ENCODE measurements at regions not wholly inside any gene's neighbourhood (a gene's known extent, or its start where the extent isn't known, plus 50 kb on each side); places are given as distances from the start of the nearest gene placed in this dataset.

- POLR2A ChIA-PET (ENCODE audit: unreplicated experiment) = no interaction called here
Observed at GRCh38 chr9:84103651-84104377, 123.2 kb downstream of the RMI1 start.

More at GRCh38 chr9:84103651-84104377, 123.2 kb downstream of the RMI1 start:
- H2BK15ac ChIP-seq (ENCODE audit: low read depth, low read length) = no peak overlapping the region
- H3K27ac ChIP-seq (ENCODE audit: insufficient read depth, low read length) = no peak overlapping the region
- TF ChIP-seq CTCF (conservative IDR thresholded peaks at IDR 0.05; ENCODE audit: low read depth, low read length) = no peak
- no peak for TF ChIP-seq POLR2A (IDR thresholded peaks at IDR 0.05; ENCODE audit: low read depth, low read length)
- no peak for TF ChIP-seq BHLHE40 (IDR thresholded peaks at IDR 0.05; ENCODE audit: low read depth, low read length)
- TF ChIP-seq RCOR1 (IDR thresholded peaks at IDR 0.05; ENCODE audit: insufficient replicate concordance, low read length) = no peak
- no peak for TF ChIP-seq MAZ (IDR thresholded peaks at IDR 0.05; ENCODE audit: borderline replicate concordance, low read depth, low read length)
- no peak for TF ChIP-seq CHD1 (IDR thresholded peaks at IDR 0.05; ENCODE audit: low read depth, low read length)
- no peak for TF ChIP-seq USF2 (IDR thresholded peaks at IDR 0.05; ENCODE audit: low read depth, low read length)
- TF ChIP-seq RFX5 (IDR thresholded peaks at IDR 0.05; ENCODE audit: low read depth, low read length) = no peak
- TF ChIP-seq MAFK (IDR thresholded peaks at IDR 0.05; ENCODE audit: low read depth, low read length) = no peak
- TF ChIP-seq FOS (IDR thresholded peaks at IDR 0.05; ENCODE audit: low read depth, low read length) = no peak
- no peak for TF ChIP-seq RAD21 (IDR thresholded peaks at IDR 0.05; ENCODE audit: low read length)
- TF ChIP-seq NFE2L2 (IDR thresholded peaks at IDR 0.05; ENCODE audit: low read depth, low read length) = no peak
- no peak for TF ChIP-seq SMC3 (IDR thresholded peaks at IDR 0.05; ENCODE audit: low read depth, low read length)
- no peak for TF ChIP-seq ELK1 (IDR thresholded peaks at IDR 0.05; ENCODE audit: borderline replicate concordance, low read depth, low read length)
- no peak for TF ChIP-seq CEBPB (IDR thresholded peaks at IDR 0.05; ENCODE audit: low read depth, low read length)
- no peak for TF ChIP-seq MXI1 (IDR thresholded peaks at IDR 0.05; ENCODE audit: borderline replicate concordance, low read depth, low read length)
- no peaks in the 10 kb centered on the region for H3K9me1 ChIP-seq (ENCODE audit: insufficient read depth, low read length)
- H2BK120ac ChIP-seq (ENCODE audit: low read depth, low read length) = no peak overlapping the region
- H3K4me3 ChIP-seq (ENCODE audit: insufficient read depth, low read depth, low read length) = no peak overlapping the region
- H2AK9ac ChIP-seq (replicated peaks; ENCODE audit: low read depth, low read length, poor library complexity) = no peak overlapping the region
- H3K4me1 ChIP-seq (ENCODE audit: control insufficient read depth, insufficient read depth, low read length) = no peaks in the 10 kb centered on the region
- no peak overlapping the region for H4K91ac ChIP-seq (ENCODE audit: insufficient read depth, low read depth, low read length)
- no peak overlapping the region for H4K8ac ChIP-seq (ENCODE audit: low read depth in 2 of 2, low read length in 2 of 2)
- no peaks in the 10 kb centered on the region for H3K36me3 ChIP-seq (ENCODE audit: control insufficient read depth, insufficient read depth, low read length)
- ATAC-seq (ENCODE audit: low read depth) (no peak), DNase-seq (no peak)
- no peaks in the 10 kb centered on the region for H3K9me3 ChIP-seq (ENCODE audit: control insufficient read depth, insufficient read depth, low read length)
- no peak overlapping the region for H3K4me2 ChIP-seq (ENCODE audit: low read depth, low read length)
- no peak overlapping the region for H3K14ac ChIP-seq (replicated peaks; ENCODE audit: low read depth, low read length)
- no peak overlapping the region for H2AFZ ChIP-seq (replicated peaks; ENCODE audit: low read length, poor library complexity)
- peaks cover 34% of the 10 kb centered on the region for H3K27me3 ChIP-seq (ENCODE audit: control insufficient read depth, insufficient read depth, low read length)
- CTCF ChIA-PET = no interaction called here
- no peak overlapping the region for H2BK5ac ChIP-seq (ENCODE audit: low read depth, low read length, poor library complexity, severe bottlenecking)
- 0% methylated on average over 1 of the region's 1 CpG; no CpG with 5 or more reads in 1 of the 2 experiments for WGBS, 2 experiments (ENCODE audit: extremely low coverage in 2 of 2, insufficient read length in 1 of 2)
- intact Hi-C loops (cut with micrococcal nuclease) (loop anchor here (10.0 kb wide), 1 partner anchor 51 kb away; no protein-coding TSS in a partner anchor), dilution Hi-C loops (cut with HindIII; ENCODE audit: low sequenced_read_pairs, unreplicated experiment) (no loop called here), in situ Hi-C loops (cut with MboI; ENCODE audit: low sequenced_read_pairs) (no loop called here)
- no TSS peak for BruUV-seq (replicated peaks)
- no peak overlapping the region for H3K23ac ChIP-seq (ENCODE audit: low read depth, low read length)
- no peak overlapping the region for H4K5ac ChIP-seq (ENCODE audit: low read depth, low read length)
- H4K20me1 ChIP-seq (ENCODE audit: insufficient read depth, low read length) = no peaks in the 10 kb centered on the region
- no peak overlapping the region for H3K9ac ChIP-seq (ENCODE audit: low read depth, low read length)
- no peak overlapping the region for H2AK5ac ChIP-seq (ENCODE audit: low read depth, low read length)
- H3K79me1 ChIP-seq (ENCODE audit: low read depth in 1 of 2, low read length in 2 of 2) = no peaks in the 10 kb centered on the region
- H3K18ac ChIP-seq (ENCODE audit: low read depth, low read length) = no peak overlapping the region
- H3K4ac ChIP-seq (ENCODE audit: low read depth, low read length) = no peak overlapping the region
- no peak overlapping the region for H2BK20ac ChIP-seq (ENCODE audit: low read depth, low read length)
- H3K56ac ChIP-seq (ENCODE audit: extremely low read depth, insufficient read depth, low read length) = no peak overlapping the region
